ENCODE measurements at regions not wholly inside any gene's neighbourhood (a gene's known extent, or its start where the extent isn't known, plus 50 kb on each side); places are given as distances from the start of the nearest gene placed in this dataset.

- FAIRE-seq = no peak
Observed at GRCh38 chr3:159804726-159805410, 183.8 kb upstream of the IL12A start.

GRCh38 chr3:159805411-159805772, 183.2 kb upstream of the IL12A start:
- no peak for FAIRE-seq

- FAIRE-seq = no peak
Observed at GRCh38 chr3:159806412-159806811, 182.2 kb upstream of the IL12A start.

DNA sequence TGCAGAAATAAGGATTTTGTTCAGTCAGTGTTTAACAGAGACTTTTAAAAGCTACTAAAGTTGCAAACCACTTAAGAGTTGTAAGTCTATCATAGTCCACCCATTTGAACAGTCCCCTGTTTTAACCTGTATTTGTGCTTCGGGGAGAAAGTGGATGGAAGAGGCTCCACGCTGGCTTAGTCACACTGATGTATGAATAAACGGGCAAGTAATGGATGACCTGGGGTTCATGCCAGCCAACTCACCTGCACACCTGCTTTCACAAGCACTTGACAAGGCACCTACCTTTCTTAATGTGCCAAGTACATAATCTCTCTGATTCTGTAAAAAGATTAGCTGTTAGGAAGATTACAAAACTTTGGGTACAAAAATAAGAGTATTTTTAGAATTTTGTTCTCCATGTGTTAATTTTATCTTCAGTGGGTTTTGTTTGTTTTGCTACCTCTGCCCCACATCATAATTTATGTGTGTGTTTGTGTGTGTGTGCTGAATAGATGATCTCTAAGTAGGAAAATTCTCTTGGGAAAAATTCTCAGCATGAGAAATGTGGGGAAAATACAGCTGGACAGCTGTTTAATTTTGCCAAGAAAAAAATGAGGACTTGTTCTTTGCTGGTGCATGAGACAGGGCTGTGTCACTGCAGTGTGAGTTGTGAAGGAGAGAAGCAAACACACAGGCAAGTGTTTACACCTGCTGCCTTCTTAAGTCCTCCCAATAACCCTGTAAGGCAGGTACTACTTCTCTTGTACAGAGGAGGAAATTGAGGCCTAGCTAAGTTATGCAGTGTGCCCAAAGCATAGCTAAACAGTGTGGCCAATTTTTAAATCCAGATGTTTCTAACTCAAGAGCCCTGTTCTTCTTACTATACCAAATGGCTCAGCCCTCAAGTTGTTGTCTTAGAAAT, 181.2 kb upstream of the IL12A start:
- FAIRE-seq = no peak

DNA sequence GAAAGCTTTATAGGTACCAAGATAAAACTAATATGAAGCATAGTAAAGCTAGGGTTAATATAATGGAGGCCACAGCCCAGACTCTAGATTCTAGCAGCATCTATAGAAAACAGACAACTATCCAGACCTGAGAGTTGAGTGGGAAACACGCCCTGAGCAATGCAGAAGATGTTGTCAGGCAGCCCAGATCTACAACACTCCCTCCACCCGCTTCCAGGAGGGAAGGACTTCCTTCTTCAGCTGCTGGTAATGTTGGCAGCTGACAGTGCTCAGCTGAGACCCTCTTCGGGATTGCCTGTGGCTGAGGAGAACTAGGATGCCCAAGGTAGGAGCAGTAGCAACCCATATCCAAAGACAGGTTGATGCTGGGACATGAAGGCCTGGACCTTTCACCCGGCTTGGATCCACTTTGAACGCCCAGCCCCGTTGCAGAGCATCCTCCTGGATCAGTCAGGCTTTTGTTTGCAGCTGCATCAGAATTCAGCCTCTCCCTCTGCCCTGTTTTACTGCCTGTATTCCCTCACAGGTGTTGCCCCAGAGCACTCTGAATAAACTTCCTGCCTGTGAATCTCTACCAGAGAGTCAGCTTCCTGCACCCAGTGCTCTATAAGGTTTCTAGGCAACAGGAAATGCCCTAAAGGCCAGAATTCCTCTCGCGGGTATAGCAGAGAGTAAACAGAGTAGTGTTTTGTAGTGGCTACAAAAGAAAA, 174.7 kb upstream of the IL12A start:
- FAIRE-seq = no peak

- no peak for FAIRE-seq
Observed at GRCh38 chr3:159816512-159816911, 172.1 kb upstream of the IL12A start.

DNA sequence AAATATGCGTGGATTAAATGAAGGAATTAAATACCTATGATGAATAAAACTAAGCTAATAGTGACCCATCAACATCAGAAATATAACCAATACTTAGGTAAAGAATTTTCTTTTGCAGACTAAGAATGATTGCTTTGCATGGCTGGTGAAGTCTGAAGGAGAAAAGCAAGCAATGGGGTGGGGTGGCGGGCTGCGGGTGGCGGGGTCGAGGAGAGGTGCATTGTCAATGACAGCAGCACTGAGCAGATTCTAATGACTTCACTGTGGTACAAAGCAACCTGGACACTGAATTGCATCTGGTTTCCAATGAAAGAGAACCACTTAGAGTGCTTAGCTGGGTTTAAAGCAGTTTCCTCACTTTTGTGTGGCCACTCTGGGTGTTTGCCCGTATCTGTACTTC, 171.5 kb upstream of the IL12A start:
- FAIRE-seq = no peak

DNA sequence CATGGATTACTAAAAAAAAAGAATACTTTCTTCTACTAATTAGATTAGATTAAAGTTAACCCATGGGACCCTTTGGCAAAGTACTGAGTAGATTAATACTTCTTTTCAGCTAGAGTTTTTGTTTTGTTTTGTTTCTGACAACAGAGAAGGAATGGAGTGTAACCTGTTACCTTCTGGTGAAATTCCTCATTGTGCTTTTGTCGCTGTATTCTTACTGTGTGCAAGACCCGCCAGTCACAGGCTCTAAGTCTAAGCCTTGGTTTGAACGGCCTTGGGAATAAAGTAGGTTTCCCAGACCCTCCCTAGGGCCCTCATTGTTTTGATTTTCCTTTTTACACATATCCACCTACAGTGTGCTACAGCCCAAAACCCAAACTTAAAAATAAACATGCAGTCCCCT, 171.1 kb upstream of the IL12A start:
- no peak for FAIRE-seq

DNA sequence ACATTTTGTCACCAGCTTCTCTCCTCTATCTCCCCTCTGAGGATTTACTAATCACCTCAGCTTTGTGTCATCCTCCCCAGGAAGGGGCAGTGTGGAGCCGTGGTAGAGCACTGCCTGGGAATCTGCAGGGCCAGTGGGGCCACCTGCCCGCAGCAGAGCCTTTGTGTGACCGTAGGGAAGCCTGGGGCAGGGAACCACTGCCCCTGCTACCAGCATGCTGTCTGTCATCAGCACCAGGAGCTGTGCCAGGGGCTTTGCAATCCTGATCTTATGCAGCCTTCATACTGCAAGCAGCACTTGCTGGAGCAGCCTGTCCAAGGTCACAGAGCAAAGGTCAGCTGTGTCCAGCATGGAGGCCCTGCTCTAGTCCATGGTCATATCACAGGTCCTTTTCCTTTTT, 170.2 kb upstream of the IL12A start:
- no peak for FAIRE-seq

GRCh38 chr3:159818997-159819500, 169.6 kb upstream of the IL12A start:
- no peak for FAIRE-seq

GRCh38 chr3:159819676-159820075, 169.0 kb upstream of the IL12A start:
- no peak for FAIRE-seq

GRCh38 chr3:159821110-159821509, 167.5 kb upstream of the IL12A start:
- no peak for FAIRE-seq

DNA sequence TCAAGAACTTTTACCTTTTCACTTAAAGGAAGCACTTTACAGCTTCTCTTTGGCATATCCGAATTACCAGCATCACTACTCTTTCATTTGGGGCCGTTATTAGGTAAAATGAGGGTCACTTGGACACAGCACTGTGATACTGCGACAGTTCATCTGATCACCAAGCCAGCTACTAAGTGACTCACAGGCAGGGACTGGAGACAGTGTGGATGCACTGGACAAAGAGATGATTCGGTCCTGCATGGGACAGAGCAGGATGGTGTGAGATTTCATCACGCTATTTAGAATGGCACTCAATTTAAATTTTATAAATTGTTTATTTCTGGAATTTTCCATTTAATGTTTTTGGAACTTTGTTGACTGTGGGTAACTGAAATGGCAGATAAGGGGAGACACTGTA, 166.9 kb upstream of the IL12A start:
- no peak for FAIRE-seq

DNA sequence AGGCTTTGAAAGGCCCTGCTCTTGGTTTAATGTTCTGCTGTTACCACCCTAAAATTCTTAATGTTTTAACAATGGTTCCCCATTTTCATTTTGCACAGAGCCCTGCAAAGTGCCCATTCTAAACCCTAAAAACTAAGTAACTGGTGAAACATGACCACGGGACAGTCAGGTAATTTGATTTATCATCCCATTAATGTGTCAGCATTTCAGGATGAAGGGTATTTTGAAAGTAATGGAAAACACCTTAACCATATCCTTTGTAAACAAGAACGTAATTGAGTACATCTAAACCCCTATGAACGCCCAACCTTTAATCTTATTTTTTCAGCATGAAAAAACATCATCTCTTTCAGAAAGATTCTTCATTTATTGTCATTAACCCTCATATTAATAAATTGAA, 164.9 kb upstream of the IL12A start:
- no peak for FAIRE-seq

- FAIRE-seq = peak; percentile 18
Observed at GRCh38 chr3:159824333-159824732, 164.3 kb upstream of the IL12A start.

DNA sequence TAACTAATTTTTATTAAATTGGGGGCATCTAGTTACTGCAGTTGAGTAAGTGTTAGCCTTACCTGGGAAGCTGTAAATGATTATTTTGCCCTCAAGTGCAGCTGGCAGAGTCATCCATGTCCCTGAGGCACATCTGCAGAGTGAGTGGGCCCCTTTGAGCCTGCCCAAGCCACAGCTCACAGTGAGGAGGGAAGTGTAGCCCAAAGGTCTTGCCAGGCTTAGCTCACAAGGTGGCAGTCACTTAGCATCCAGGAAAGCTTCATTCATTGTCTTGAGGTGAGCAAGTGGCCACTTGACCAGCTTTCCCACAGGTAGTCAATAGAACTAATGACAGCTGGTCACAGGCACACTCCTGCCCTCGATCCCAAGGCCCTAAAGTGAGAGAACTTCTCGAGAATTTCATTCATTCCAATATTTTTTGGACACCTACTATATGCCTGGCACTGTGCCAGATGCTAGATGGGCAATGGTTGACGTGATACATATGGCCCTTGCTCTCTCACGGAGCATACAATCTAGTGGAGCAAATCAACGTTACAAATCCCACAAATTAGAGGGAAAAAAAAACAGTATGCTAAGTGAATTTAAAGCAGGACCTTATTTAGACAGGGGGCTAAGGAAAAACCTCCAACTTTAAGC, 163.3 kb upstream of the IL12A start:
- no peak for FAIRE-seq

DNA sequence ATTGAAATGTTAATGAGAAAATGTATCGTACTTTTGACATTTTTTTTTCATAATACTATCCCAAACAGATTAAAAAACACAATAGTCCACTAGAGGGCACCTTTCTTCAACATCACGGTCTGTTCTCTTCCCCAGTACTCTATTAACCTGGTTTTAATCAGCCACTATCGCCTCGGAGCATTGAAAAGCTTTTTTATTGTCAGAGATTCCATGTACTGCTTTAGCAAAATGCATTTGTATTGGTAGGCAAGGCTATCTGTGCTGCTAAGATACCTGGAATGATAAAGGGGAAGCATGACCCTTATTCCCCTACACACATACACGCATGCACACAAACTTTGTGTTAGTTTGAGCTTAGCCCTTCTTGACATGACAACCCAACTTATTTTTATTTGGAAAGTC, 160.1 kb upstream of the IL12A start:
- FAIRE-seq = peak; percentile 94

DNA sequence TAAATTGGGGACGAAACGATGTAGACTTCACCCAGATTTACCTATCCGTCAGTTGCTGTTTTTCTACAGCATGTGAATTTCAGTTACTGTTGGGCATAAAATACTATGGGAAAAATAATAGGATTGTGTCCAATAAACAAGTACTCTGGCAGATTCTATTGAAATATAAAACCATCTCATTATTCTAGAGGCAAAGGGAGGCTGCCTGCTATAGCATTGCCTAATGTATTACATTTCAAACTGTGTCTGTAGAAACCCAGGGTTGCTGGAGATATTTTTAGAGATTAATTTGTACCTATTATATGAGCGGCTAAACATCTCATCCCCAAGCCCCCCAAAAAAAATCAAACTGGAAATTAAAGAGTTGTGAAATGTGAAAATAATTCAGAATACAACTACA, 159.6 kb upstream of the IL12A start:
- FAIRE-seq = no peak

DNA sequence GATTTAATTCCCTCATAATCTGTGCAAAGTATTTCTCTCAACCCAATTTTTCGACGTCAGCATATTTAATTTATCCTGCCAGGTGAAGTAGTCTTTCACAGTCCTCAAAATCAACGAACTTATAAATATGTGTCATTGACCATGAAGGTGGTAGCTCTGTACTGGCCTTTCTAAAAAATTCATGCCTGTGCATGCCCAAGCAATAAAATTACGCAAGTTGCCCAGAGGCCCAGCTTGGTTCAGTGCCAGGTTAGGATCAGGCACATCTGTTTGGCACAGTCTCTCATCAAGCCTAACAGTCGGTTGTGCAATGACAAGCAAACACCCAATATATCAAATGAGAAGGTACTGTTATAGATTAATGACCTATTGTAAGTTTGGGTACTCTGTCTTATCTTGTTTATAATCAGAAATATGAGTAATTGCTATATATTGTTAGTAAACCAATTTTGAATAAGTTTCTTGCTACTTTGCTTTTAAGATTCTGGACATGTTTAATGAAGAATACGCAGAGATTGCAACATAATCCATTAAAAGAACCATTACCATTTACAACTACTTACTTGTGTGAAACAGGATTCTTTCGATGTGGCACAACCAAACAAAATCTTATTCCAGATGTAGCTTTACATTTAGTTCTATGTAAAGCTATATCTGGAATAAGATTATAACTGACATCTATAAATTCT, 159.0 kb upstream of the IL12A start:
- no peak for FAIRE-seq

DNA sequence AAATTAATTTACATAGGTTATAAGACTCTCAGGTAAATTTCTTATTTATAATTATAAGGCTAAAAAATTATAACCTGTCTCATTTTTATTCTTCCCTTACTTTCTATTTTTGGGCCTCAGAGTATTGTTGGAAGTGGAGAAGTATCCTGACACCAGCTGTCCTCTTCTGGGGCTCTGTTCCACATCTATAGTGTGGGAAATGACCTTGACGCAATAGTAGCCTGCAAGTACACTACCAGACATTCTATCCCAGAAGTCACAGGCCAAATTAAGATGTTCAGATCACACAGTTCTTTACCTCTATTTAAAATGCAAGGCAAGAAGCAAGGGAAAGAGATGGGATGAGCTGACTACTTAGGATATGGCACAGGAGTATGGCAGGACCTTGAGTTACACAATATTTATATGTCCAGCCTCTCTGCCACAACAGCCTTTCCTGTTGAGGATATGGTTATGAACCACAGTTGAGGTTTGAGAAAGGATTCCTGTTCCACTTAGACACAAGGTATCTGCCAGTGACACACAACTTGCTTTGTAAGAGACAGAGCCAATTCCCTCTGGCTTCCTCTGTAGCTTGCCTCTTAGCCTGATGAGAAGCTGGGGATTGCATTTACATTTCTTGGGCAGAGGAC, 158.0 kb upstream of the IL12A start:
- FAIRE-seq = no peak

GRCh38 chr3:159831466-159831865, 157.2 kb upstream of the IL12A start:
- no peak for FAIRE-seq

DNA sequence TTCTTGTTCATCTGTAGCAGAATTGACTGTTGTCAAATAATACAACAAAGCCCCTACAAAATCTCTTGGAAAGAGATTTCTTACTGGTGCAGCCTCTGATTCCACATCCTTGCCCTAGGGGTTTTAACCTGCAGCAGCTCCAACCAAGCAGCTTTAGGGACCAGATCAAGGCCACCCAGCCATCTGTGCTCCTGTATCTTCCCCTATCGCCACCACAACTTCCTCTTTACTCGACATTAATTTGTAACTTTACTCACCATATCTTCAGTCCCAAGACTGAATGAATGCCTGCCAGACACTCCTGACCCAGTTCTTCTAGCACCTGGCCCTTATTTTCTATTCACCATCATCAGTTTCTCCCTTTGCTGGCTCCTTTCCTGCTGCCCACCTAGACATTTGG, 156.6 kb upstream of the IL12A start:
- FAIRE-seq = no peak
